ENCODE measurements at regions not wholly inside any gene's neighbourhood (a gene's known extent, or its start where the extent isn't known, plus 50 kb on each side); places are given as distances from the start of the nearest gene placed in this dataset.

DNA sequence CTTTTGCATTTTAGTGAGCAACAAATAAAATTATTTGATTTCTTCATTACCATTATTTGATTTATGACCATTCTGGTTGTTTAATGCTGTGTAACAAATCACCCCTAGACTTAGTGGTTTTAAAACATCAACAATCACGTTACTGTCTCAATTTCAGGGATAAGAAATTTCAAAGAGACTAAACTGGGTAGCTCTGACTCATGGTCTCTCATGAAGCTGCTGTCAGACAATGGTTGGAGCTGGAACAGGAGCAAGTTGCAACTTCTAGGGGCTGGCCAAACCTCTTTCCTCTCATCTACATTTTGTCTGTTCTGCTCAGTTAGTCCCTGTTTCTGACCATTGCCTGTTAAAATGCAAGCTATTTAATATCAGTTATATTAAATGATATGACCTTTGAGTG is 517.0 kb downstream of the KCNH5 start:
- no peak for DNase-seq (ENCODE audit: low spot score)

DNA sequence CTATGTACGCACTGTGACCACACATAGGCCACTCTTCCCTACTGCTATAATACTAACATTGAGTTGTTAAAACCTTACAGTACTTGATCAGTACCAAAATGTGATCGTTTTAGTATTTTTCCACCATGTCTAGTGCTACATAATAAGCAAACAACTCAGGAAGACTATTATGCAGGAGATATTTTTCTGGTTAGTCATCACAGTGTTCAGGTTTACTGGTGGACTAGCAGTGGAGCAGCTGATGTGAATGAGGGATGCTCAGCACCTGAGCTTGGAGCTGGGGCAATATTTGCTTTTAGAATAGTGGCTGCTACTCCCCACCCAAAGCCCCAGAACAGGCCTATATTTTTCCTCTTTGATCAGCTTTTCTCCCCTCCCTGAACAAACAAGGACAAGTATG is 513.1 kb downstream of the KCNH5 start:
- no peak for DNase-seq (ENCODE audit: low spot score)

DNA sequence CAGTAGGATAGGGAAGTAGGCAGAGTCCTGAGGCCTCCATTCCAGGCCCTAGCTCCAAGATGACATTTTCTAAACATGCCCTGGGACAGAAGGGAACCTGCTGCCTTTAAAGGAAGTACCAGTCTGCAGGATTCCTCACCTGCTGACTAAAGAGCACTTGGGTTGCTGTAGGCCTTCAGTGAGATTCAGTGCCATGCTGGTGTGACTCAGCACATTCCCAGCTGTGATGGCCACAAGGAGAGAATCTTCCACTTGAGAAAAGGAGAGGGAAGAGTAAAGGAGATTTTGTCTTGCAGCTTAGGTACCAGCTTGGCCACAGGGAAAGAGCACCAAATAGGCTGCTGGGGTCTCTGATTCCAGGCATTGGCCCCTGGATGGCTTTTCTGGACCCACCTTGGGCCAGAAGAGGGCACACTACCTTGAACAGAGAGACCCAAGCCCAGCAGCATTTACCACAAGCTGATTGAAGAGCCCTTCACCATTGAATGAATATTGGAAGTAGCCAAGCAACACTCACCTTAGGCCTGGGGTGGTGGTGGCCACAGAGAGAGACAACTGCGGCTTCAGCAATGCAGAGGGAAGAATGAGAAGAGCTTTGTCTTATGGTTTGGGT is 498.3 kb downstream of the KCNH5 start:
- no peak for DNase-seq (ENCODE audit: low spot score)

DNA sequence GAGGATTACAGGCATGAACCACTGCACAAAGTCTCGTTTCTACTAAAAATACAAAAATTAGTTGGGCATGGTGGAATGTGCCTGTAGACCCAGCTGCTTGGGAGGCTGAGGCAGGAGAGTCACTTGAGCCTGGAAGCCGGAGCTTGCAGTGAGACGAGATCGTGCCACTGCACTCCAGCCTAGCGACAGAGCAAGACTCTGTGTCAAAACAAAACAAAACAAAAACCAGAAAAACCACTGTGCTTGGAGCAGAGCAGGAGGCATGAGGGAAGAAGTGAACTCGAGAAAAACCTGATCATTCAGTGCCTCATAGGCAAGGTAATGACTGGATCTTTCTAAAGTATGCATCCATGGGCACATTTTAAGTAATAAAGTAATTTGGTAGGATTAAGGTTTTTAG is 487.8 kb downstream of the KCNH5 start:
- no peak for DNase-seq (ENCODE audit: low spot score)

DNA sequence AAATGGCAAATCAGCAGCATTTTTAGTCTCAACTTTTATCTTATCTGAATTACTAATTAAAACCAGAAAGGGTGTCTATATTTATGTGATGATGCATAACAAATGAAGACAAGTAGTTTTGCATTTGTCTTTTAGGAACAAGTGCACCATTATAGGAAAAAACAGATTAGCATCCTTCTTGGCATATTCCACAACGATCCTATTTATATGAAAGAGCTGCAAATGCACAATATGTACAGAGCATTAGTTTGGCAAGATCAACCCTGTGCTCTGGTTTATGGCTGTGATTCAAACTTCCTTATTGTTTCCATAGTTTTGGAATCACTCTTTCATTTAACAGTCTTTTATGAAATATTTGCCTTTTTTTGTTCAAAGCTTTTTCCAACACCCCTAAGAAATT is 486.8 kb downstream of the KCNH5 start:
- DNase-seq (ENCODE audit: low spot score), result no peak

DNA sequence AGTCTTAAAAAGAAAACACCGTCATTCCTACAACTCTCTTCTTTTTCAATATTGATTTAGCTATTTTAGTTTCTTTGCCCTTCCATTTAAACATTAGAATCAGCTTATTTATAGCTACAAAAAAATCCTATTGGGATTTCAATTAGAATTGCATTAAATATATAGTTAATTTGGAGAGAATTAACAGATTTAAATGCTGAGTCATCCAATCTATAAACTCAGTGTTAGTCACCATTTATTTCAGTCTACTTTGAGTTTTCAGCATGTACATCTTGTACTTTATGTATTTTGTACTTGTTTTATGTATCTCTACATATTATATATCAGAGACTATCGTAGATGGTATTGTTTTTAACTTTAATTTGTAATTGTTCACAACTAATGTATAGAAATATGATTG is 460.0 kb downstream of the KCNH5 start:
- DNase-seq (ENCODE audit: low spot score), result no peak

DNA sequence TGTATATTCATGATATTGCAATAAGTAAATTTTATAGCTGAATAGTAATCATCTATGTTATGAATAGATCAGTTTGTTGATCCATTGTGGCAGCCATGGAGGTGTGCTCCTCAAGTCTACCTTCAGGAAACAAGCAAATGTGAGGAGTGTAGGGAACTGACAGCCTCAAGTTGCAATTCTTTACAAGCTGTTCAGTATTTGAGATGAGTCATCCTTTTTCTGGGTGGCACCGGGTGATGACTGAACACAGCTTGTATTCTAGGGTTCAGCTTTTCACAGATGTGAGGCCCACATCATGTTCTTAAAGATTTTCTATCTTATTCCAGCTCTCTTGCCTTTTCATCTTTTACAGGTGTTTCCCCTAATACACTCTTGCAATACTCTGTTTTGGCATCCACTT is 452.4 kb downstream of the KCNH5 start:
- DNase-seq (ENCODE audit: low spot score), result no peak

DNA sequence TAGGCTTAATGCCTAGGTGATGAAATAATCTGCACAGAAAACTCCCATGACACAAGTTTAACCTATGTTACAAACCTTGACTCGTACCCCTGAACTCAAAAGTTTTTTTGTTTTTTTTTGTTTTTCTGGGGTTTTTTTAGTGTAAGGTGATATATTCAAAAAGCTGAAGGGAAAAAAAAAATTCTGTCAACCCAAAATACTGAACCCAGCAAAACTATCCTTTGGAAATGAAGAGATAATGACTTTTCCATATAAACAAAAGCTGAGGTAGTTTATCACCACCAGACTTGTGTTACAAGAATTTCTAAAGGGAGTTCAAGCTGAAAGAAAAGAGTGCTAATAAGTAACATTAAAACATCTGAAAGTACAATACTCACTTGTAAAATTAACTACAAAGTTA is 448.1 kb downstream of the KCNH5 start:
- DNase-seq (ENCODE audit: low spot score), result no peak

DNA sequence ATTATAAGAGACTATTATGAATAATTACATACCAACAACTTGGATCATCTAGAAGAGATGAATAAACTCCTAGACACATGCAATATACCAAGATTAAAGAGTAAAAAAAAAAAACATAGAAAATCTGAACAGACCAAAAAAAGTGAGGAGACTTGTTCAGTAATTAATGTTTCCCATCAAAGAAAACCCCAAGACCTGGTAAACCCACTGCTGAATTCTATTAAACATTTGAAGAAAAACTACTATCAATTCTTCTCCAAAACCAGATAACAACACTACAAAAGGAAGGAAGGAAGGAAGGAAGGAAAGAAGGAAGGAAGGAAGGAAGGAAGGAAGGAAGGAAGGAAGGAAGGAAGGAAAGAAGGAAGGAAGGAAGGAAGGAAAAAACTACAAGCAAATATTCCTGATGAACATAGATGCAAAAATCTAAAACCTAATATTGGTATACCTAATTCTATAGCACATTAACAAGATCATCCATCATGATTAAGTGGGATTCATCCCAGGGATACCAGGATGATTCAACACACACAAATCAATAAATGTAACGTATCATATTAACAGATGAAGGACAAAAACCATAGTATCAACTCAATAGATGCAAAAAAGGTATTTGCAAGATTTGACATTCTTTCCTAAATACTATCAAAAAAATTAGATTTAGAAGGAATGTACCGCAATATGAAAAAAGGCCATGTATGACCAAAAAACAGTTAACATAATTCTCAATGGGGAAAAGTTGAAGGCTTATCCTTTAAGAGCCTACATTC is 445.5 kb downstream of the KCNH5 start:
- no peak for DNase-seq (ENCODE audit: low spot score)

DNA sequence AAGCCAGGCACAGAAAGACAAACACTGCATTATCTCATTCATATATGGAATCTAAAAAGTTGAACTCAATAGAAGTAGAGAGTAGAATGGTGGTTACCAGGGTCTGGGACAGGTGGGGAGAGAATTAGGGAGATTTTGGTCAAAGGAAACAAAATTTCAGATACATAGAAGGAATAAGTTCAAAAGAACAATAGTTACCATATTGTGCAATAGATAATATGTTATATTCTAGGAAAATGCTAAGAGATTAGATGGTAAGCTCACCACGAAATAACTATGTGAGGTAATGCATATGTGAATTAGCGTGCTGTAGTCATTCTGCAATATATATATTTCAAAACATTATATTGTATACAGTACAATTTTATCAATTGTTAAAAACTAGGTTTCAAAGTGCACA is 442.5 kb downstream of the KCNH5 start:
- DNase-seq (ENCODE audit: low spot score), result no peak

DNA sequence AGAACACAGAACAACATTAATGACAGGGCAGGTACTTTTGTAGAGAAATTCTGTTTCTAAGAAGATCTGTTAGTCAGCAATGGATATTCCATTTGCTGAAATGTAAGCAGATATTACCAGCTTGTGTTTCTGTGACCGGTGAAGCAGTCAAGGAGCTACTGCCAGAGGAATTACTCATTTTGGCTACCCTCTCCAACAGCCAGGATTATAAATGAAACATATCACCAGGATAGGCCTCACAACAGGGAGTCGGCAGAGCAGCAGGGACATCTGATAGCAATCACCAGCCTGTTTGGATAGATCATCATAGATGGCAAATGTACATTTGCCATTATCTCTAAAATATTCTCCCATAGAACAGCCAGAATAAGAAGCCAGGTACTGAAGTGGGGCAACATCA is 440.7 kb downstream of the KCNH5 start:
- DNase-seq (ENCODE audit: low spot score), result no peak

DNA sequence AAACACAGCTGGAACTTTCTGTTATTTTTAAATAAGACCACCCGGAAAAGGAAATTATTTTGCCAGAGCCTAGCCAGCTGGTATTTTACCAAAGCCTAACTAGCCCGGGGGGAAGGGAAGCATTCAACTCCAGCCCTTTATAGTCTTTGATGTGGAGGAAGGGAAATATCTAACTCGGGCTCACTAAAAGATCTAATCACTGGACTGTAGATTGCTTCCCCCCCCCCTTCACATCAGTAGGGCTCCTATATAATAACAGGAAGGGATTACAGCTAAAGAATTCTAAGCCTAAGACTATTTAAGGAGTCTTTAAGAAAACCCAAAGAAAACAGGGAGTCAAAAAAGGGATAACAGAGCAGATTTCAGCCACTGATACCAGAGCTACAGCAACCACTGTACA is 431.1 kb downstream of the KCNH5 start:
- DNase-seq (ENCODE audit: low spot score), result no peak

DNA sequence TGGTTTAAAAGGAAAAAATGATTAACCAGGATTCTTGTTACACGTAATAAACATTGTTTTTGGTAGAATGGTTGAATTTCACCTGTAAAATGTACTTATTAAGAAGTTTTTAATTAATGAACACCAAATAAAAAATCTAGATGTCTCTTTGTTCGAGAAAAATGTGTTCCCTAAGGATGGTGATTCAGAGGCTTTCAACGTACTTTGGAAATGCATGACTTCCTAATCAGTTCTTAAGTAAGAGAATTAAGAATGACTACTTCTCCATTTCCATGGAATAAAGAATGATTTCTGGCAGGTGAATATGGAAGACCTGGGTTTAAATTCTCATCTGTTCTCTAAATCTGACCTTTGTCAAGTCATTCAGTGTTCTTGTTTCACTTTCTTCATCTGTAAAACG is 428.6 kb downstream of the KCNH5 start:
- DNase-seq (ENCODE audit: low spot score), result no peak

DNA sequence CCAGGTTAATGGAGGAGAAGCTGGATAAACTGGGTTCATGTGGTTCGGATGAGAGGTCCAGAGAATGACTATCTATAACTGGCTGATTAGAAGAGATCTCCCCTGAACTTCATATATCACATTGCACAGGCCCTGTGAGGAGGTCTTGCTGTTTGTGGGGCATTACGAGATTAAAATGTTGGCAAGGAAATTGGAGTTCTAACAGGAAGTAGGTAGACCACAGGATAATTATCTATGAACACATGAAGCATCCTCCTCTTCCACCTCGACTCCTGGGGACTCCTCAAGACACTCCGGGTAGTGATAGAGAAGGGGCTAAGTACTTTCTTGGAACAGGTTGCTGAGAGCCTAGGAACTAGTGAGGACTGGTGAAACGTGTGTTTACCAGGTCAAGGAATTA is 418.8 kb downstream of the KCNH5 start:
- DNase-seq (ENCODE audit: low spot score), result no peak

DNA sequence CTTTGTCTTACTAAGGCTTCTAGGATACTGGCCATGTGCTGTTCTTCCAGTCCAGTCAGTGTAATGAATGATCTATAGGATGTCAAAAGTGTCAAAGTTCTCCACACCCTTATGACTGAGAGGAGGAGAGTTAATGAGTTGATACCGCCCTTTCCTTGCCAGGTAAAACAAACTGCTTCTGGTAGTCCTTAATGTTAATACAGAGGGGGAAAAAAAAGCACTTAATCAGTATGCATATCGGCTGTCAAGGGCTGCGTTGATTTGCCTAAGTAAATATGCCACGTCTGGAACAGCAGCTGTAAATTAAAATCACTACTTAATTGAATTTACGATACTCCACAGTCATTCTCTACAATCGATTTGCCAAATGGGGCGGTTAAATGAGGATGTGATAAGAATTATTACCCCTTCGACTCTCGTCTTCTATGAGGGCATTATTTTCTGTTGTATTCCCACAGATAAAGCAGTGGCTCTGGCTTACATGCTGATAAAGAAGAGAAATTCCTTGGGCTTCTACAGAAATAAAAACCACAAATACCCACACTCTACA is 416.0 kb downstream of the KCNH5 start:
- DNase-seq (ENCODE audit: low spot score), result no peak

DNA sequence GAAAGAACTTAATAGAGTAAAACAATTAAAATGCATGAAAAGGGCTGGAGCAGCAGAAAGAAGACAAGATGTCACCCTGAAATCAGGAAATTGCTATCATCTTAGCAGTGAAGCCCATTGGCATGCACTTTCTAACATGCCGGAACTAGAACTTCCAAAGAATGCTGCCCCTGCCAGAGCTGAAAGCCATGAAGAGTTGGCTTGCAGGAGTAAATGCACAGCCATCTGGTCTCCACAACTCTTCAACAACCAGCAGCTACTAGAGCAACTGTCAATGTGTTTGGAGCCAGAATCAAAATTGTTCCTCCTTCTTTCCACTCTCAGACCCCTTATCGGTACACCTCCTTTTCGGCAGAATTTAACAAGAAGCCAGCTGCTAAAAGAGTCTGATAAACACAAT is 414.1 kb downstream of the KCNH5 start:
- DNase-seq (ENCODE audit: low spot score), result no peak

DNA sequence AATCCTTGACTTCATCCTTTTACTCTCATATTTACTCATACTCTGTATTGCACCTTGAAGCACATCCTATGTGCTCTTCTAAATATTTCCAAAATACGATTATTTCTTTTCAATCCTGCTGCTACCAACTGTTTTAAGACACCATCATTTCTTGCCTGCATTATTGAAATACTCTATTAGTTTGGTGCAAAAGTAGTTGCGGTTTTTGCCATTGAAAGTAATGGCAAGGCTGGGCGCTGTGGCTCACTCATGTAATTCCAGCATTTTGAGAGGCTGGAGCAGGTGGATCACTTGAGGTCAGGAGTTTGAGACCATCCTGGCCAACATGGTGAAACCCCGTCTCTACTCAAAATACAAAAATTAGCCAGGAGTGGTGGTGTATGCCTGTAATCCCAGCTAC is 412.5 kb downstream of the KCNH5 start:
- no peak for DNase-seq (ENCODE audit: low spot score)

DNA sequence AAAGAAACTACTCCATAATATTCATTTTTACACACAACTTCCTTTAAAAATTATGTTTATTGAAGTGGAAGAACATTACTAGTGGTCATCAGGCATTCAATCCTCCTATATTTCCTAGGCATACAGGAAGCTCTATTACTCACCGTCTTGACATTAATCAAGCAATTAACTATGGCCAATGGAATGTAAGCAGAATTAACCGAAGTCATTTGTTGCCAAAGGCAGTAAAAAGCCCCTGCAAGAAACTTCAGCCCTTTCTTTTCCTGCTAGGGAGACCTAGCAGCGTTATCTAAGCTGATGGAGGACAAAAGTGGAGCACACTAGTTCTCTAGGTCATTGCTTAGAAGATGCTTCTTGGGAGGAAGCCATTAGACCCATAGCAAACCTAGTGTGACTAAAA is 399.6 kb downstream of the KCNH5 start:
- no peak for DNase-seq (ENCODE audit: low spot score)

Measured in HuH-7 (cell line).